ENCODE measurements at regions not wholly inside any gene's neighbourhood (a gene's known extent, or its start where the extent isn't known, plus 50 kb on each side); places are given as distances from the start of the nearest gene placed in this dataset.

GRCh38 chr22:48528221-48528915 lies 1299.3 kb downstream of the BRD1 start:
- TF ChIP-seq CTCF (IDR thresholded peaks at IDR 0.05; ENCODE audit: control insufficient read depth, insufficient read depth, low read depth, low read length, missing control alignments): no peak
- no peak for DNase-seq (ENCODE audit: low read depth)
- no peak overlapping the region for H3K4me3 ChIP-seq (ENCODE audit: control insufficient read depth, low read depth, low read length)

- TF ChIP-seq CTCF (IDR thresholded peaks at IDR 0.05; ENCODE audit: control insufficient read depth, insufficient read depth, low read depth, low read length, missing control alignments): no peak
- DNase-seq (ENCODE audit: low read depth): no peak
- no peak overlapping the region for H3K4me3 ChIP-seq (ENCODE audit: control insufficient read depth, low read depth, low read length)
These were observed 1303.9 kb downstream of the BRD1 start for GRCh38 chr22:48523761-48524160.

- no peak for TF ChIP-seq CTCF (IDR thresholded peaks at IDR 0.05; ENCODE audit: control insufficient read depth, insufficient read depth, low read depth, low read length, missing control alignments)
- H3K4me3 ChIP-seq (ENCODE audit: control insufficient read depth, low read depth, low read length): no peak overlapping the region
- no peak for DNase-seq (ENCODE audit: low read depth)
These were observed 1304.6 kb downstream of the BRD1 start for GRCh38 chr22:48523091-48523490.

GRCh38 chr22:48522271-48522670 lies 1305.4 kb downstream of the BRD1 start:
- no peak overlapping the region for H3K4me3 ChIP-seq (ENCODE audit: control insufficient read depth, low read depth, low read length)
- no peak for TF ChIP-seq CTCF (IDR thresholded peaks at IDR 0.05; ENCODE audit: control insufficient read depth, insufficient read depth, low read depth, low read length, missing control alignments)
- DNase-seq (ENCODE audit: low read depth): no peak

- no peak overlapping the region for H3K4me3 ChIP-seq (ENCODE audit: control insufficient read depth, low read depth, low read length)
- TF ChIP-seq CTCF (IDR thresholded peaks at IDR 0.05; ENCODE audit: control insufficient read depth, insufficient read depth, low read depth, low read length, missing control alignments): no peak
- no peak for DNase-seq (ENCODE audit: low read depth)
These were observed 1306.6 kb downstream of the BRD1 start for GRCh38 chr22:48520884-48521588.

- no peak for DNase-seq (ENCODE audit: low read depth)
- no peak for TF ChIP-seq CTCF (IDR thresholded peaks at IDR 0.05; ENCODE audit: control insufficient read depth, insufficient read depth, low read depth, low read length, missing control alignments)
These were observed 1307.5 kb downstream of the BRD1 start for GRCh38 chr22:48520207-48520606.

More at GRCh38 chr22:48520207-48520606, 1307.5 kb downstream of the BRD1 start:
- H3K4me3 ChIP-seq (ENCODE audit: control insufficient read depth, low read depth, low read length): no peak overlapping the region

Data from AG09309 (cell line).